NCI-H2196 treated with DMSO at 0.1 percent for 48 hours (cell line): ENCODE measurements at regions not wholly inside any gene's neighbourhood (a gene's known extent, or its start where the extent isn't known, plus 50 kb on each side); places are given as distances from the start of the nearest gene placed in this dataset.

Experiments used
- DNase-seq: peaks from one replicate; lab custom pipeline; 2025; ENCODE audit not compliant: unreplicated experiment; lab: John Stamatoyannopoulos, UW

DNA sequence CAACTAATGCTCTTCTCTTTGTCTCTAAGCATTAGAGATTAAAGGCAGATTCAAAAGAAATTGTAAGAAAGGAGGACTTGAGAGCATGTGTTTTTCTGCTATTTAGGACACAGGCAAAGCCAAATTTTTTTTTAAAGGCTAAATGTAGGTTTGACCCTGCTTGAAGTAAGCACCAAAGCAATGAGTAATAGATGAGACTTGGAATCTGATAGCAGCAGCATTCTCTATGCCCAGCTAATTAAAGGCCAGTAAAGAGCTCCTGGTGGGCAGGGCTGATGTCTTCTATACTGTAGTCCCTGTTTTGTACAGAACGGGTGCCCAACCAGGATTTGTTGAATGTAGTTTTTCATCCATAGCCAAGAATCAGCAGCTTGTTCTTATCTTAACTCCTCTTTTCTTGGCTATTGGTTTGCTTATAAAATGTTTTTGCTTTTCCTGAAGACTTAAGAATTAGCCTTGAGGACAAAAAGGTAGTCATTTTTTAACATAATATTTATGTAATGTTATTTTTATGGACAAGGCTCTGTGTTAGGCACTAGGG is 179.6 kb downstream of the LMO4 start:
- no peak for DNase-seq

DNA sequence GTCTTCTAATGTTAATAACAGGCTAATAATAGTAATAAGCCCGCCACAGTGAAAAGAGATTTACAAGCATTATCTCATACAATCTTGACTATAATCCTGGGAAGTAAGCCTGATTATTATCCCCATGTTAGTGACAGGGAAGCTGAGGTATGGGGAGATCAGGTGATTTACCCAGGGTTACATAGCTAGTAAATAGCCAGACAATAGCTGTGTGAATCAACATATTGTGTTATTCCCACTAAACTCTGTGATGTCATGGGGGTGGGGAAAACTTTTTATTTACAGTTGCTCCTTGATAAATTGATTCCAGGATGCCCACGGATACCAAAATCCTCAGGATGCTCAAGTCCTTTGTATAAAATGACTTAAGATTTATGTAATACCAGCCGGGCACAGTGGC is 181.9 kb downstream of the LMO4 start:
- no peak for DNase-seq

DNA sequence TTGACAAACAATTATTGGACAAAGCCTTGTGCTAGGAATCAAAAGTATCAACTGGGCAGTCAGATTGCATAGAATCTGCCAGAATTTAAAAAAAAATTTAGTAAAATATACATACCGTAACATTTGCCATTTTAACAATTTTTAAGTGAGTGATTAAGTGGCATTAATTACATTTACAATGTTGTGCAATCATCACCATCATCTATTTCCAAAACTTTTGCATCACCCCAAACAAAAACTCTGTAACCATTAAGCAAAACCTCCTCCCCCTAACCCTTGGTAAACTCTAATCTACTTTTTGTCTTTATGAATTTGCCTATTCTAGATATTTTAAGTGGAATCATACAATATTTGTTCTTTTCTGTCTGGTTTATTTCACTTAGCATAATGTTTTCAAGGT is 182.8 kb downstream of the LMO4 start:
- no peak for DNase-seq

DNA sequence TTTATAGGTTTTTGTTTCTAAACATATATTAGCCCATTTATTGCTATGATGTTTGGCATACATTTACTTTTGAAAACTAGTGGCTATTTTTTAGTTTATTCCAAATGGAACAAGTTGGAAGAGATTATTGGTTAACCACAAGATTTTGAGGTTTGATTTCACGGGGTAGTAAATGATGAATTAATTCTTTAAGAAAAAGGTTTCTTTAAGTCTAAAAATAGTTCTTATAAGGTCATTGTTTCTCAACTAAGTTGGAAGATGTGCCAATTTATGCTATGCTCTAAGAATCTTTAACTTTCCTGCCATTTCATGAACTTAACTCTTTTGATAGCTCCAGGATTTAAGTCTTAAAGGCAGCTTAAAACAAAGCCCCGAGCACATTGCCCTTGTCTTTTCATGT is 183.8 kb downstream of the LMO4 start:
- DNase-seq: no peak

DNA sequence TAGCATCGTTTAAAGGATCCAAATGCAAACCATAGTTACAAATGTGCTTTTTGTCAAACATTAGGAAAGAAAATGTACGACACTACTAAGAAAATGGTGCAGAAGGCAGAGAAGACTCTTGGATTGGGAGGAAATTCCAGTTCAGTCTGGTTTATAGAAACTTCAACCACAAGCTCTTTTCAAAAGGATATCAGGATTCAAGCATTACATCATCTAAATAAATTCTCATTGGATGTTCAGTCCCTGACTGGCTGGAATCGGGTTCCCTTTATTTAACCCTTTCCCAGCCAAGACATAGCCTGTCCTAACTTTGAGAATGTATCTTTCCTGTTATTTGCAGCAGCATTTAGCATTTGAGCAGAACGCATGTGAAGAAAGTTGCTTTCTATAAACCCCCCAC is 184.6 kb downstream of the LMO4 start:
- DNase-seq: no peak

DNA sequence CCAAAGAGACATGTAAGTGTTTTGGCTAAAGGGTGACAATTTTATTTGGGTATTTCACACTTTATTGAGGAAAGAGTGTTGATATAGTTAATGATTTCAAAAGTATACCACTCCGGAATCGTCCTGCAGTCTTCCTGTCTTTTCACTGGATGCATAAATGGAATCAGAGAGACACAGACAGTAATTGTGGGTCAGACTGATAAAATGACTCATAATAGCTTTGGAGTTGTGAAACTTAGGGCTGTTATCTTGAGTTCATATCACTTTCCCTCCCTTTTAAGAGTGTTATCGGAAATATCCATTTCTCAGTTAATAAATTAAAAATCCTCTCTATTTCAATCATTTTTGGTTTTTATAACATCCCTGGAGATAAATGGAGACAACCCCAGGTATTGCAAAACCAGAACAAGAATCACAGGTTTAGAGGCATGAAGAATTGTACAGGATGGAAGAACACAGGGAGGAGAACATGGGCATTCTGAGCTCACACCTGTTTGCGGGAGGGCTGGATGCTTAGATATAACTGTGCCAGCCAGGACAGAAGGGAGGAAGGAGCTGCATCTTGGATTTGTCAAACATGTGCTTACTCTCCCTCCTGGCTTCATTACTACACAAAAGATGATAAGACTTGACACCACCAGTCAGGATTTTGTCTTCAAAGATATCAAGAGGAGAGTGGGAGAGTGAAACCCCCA is 185.4 kb downstream of the LMO4 start:
- no peak for DNase-seq

DNA sequence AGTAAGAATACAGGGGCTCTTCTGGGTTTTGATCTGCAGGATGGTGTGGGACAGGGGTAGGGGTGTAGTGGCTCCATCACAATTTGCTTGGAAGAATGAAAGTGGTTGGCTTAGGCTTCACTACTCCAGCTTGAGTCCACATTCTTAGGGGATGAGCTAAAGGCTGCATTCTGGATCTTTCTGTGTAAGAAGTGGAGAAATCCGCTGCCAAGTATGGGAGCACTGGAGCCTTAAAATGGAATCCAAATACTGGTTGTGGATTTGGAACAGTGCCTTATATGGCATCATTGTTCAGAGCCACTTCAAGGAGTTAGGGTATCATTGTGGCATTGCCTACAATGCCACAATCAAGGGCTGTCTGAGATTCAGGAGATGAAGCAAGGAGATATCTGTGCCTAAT is 187.1 kb downstream of the LMO4 start:
- DNase-seq: no peak

DNA sequence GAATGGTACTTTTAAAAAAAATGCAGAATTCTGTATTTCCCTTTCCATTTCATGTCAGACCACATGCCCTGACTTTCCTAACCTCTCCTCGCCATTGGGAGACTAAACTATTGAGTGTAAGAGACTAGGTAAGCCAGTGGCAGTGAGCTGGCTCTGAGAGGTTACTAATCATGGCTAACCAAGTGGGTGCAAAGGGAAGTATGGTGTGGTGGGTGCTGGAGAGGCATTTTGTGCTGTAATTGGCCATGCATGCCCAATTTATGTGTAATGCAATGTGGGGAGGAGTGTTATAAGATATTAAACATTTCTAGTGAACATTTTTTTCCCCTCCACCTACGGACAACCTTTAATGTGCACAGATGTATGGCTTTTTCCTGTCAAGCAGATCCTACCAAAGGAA is 190.1 kb downstream of the LMO4 start:
- DNase-seq: no peak

DNA sequence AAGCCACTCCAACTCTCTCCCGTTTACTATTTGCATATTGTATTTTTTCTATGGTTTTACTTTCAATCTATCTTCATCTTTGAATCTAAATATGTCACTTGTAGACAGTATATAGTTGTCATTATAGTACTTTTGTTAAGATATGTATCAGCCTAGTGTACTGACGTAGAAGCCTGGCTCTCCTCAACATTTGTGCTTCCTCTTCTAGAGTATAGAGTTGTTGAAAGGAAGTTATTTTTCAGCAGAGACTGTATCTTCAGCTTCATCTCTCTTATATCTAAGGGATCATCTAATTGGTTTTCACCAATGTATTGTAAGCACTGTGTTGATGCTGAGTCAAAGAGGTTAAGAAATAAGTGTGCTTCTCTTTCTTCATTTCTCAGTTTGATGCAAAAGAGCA is 192.8 kb downstream of the LMO4 start:
- no peak for DNase-seq

DNA sequence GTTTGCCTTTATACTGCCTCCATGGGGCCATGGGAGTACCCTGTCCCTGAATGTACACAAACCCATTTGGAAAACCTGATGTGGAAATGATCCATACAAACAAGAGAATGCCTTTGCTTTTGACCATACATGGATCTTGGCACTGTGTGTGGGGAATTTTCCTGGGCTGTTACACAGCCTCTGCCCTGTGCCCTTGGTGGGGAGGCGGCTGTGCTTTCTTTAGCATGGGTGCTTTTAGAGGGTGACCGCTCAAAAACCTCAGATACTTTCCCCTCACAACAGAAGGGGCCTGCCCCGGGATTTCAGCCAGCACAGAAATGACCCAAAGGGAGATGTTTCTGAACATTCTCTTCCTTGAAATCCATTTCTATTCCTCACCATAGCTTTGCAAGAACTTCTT is 194.8 kb downstream of the LMO4 start:
- no peak for DNase-seq

DNA sequence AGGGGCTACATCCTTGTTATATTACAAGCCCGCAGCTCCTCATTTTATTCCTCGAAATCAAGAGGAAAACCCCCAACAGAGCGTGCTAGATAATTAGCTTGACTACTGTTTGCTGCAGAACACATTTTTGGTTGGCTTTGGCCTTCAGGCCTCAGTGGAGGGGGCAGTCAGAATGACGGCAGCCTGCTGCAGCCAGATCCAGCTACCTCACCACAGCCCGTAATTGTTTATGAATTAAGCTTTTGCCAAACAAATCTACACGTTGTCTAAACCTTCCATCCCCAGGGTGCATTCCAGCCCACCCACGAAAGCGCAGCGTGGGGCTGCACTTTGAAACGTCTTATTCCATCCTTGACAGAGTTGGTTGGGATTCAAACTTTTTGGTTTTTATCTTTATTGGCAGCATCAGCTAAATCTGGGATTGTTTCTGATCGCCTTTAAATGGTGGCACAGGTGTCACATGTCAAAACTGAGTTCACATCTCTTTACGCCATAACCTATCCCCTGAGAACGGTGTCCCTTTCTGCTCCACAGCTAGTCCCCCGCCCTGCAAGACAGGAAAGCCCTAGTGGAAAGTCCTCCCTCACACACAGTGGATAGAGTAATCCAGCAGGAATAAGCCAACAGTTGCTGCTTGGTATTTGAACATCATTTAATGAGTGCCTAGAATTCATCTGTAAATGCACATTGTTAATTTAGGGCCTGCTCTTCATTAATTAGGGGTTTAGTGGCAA is 195.5 kb downstream of the LMO4 start:
- DNase-seq: no peak

DNA sequence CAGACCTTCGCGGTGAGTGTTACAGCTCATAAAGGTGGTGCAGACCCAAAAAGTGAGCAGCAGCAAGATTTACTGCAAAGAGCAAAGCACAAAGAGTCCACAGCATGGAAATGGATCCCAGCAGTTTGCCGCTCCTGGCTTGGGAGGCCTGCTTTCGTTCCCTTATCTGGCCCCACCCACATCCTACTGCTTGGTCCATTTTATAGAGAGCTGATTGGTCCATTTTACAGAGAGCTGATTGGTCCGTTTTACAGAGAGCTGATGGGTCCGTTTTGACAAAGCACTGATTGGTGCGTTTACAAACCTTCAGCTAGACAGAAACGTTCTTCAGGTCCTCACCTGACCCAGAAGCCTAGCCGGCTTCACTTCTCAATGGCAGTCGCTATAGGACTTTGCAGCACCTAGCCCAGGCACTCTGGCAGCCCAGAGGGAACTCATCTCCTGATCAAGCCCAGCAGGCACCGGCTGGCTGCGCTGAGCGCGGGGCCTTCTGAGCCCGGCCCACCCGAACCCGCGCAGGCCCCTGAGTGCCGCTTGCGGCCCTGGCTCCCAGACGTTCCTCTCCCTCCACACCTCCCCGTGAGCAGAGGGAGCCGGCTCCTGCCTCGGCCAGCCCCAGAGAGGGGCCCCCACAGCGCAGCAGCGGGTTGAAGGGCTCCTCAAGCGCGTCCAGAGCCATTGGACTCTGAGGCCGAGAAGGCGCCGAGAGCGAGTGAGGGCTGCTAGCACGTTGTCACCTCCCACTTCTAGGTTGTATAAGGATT is 200.3 kb downstream of the LMO4 start:
- no peak for DNase-seq

DNA sequence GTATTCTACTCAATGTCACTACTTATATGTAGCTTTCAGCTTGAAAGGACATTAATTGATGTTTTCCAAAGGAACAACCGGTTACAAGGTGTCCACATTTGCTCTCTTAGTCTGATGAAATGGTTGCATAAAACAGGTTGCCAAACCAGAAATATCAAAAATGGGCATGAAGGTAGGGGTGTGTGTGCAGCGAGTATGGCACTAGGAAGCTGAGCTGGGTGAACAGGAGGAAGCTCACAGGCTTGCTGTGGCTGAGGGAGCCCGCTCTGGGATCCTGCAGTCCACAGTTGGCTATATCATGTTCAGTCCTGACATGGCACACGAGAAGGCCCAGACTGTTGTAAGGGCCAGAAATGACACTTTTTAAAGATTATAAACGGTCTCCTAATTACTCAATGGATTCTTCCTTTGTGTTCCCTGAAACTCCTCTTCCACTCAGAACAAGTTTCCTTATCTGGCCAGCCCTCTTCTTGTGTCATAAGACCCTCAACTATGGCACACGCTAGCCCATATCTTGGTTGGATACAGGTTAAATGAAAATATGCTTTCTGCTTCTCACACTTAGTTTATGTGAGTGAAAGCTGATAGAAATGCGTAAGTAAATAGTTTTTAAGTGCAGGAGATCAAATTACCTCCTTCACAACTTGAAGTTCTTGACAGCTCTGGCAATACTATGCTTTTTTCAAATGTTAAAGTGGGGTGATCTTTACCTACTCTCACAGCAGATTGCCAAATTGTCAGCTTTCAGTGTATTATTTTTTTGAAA is 201.5 kb downstream of the LMO4 start:
- no peak for DNase-seq

DNA sequence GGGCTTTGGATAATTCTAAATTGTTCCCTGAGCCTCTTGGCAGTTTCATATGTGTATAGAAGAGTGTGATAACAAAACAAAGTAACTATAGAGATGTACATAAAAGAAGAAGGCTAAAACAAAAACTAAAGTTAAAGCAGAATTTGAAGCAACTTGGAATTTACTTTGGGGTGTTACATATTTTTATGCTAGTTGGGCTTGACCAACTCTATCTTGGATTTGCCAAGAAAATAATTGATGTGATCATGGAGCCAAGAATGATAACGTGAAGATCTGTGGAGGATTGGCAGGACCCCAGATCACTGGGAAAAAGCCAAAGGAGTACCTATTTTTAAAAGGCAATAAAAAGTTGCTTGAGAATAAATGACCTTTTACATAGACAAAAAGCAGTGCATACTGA is 206.9 kb downstream of the LMO4 start:
- no peak for DNase-seq

DNA sequence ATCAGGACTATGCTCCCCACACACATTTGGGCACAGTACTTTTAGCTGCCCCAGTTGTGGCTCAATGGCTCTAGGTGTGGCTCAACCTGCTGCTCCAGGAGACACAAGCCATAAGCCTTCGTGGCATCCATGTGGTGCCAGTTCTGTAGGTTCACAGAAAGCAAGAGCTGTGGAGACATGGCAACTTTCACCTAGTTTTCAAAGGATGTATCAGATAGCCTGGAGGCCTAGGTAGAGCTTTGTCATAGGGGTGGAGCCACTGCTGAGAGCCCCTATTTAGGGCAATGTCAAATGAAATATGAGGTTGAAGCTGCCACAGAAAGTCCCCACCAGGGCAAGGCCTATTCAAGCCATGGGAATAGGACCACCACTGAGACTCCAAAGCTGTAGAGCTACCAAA is 210.5 kb downstream of the LMO4 start:
- DNase-seq: no peak

DNA sequence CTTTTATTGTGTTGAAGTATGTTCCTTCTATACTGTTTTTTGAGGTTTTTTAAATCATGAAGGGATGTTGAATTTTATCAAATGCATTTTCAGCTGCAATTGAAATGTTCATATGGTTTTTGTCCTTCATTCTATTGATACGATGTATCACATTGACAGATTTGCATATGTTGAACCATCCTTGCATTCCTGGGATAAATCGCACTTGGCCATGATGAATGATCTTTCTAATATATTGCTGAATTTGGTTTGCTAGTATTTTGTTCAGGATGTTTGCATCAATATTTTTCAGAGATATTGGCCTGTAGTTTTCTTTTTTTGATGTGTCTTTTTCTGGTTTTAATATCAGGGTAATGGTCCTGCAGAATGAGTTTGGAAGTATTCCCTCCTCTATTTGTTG is 214.0 kb downstream of the LMO4 start:
- no peak for DNase-seq

DNA sequence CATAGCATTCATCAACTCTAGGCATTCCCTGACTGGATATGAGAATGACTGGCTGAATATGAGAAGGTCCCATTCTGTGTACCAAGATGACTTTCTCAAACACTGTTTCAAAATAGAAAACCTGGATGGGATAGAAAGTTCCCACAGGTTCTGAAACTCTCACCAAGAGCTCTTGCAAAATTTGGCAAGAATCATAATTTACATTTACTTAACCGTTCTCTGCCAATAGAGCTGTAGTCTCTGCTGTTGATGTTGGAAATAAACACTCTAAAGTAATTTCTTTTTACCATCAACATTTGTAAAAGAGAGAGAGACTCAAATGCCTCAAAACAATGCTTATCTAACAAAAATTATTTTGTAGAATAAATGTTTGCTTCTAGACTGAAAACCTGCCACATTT is 221.1 kb downstream of the LMO4 start:
- no peak for DNase-seq

DNA sequence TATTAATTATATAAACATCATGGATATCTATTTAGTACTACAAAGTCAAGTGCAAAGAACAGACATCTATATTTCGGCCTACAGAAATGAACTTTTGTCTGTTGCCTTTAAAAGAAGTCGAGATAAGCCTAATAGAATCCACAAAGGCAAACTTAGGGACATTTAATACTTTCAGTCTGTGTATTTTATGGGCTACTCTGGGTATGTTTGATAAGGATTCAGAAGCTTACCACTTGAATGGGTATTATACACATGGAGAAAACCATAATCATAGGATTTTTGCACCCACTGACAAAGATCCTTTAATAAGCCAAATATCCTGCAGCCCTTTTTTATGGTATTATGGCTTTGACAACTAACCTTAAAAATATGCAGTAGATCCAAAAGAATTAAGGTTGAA is 224.8 kb downstream of the LMO4 start:
- no peak for DNase-seq

DNA sequence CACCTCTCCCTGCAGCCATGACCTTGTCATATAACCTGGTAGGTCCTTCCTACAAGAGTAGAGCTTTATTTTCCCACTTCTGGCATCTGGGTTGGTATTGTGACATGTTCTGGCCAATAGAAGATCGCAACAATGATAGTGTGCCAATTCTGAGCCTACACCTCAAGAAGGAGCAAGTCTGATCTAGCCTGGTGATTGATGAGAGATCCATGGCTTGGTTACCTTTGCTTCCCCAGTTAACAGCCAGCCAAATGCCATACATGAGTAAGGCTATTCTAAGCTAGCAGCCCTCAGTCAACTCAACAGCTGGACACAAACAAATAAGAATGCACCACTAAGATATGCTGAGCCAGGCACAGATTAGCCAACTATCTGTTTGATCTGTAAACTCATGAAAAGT is 226.7 kb downstream of the LMO4 start:
- DNase-seq: no peak

DNA sequence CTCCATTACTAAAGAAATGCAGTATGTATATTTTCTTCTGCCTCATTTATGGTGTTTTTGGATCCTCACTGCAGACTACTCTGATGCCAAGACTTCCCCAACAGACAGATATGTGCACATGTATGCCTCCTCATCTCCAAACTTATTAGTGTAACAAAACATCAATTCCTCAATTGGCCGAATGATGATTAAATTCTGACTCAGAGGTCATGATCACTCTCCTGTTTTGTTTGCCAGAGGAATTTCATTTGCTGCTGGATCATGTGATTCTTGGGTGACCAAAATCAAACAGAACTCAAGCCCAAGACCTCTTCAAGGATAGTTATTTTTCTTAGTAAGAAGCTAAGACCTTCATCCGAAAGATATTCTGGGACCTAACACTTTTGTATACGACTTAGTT is 227.6 kb downstream of the LMO4 start:
- no peak for DNase-seq

DNA sequence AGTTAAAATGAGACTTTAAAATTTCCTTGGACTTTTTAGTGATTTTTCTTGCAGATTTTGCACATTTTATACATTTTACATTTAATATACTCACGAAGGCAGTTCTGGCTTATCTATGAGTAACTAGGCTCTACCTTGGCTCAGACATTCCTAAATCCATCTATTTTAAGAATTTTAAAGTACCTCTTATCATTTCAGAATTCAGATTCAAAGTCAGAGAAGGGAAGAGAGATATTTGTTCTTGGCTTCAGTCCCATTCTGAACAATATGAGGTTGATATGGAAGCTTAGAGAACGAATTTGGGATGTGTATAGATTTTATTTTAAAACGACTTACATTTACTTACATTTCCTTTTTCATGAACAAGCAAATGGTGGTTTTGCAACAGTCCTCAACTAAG is 230.2 kb downstream of the LMO4 start:
- no peak for DNase-seq
